MM.1S (cell line): ENCODE measurements at regions not wholly inside any gene's neighbourhood (a gene's known extent, or its start where the extent isn't known, plus 50 kb on each side); places are given as distances from the start of the nearest gene placed in this dataset.

Experiments
- DNase-seq: peaks from one replicate; pipeline ENCODE4 v3.0.0-alpha.2; 2015
- H2AFZ ChIP-seq: fragments of 300-600 bp; sonication (generic); 2 replicates; pipeline ENCODE4 v1.6.0; 2016; ENCODE audit warnings: antibody characterized with exemption, low read length
- H3F3A ChIP-seq: fragments of 300-600 bp; sonication (generic); 2 replicates; pipeline ENCODE4 v1.6.1; 2016; ENCODE audit warnings: mild to moderate bottlenecking, antibody characterized with exemption, low read length, moderate library complexity, mixed read lengths; ENCODE audit not compliant: insufficient read depth
- H3K27ac ChIP-seq: fragments of 300-600 bp; sonication (generic); 2 replicates; pipeline ENCODE4 v1.5.1; 2016; ENCODE audit warnings: mild to moderate bottlenecking, low read length
- H3K27me3 ChIP-seq: fragments of 300-600 bp; sonication (generic); replicated peaks from 2 replicates; pipeline ENCODE4 v1.6.0; 2016; ENCODE audit warnings: low read length; ENCODE audit not compliant: insufficient read depth
- H3K36me3 ChIP-seq: fragments of 300-600 bp; sonication (generic); replicated peaks from 2 replicates; pipeline ENCODE4 v1.6.1; 2016; ENCODE audit warnings: mild to moderate bottlenecking, low read length, mixed read lengths; ENCODE audit not compliant: insufficient read depth
- H3K4me1 ChIP-seq: fragments of 300-600 bp; sonication (generic); 2 replicates; pipeline ENCODE4 v1.6.1; 2016; ENCODE audit warnings: low read length, mixed read lengths
- H3K4me2 ChIP-seq: fragments of 300-600 bp; sonication (generic); 2 replicates; pipeline ENCODE4 v1.6.0; 2016; ENCODE audit warnings: low read depth, low read length
- H3K4me3 ChIP-seq: fragments of 300-600 bp; sonication (generic); 2 replicates; pipeline ENCODE4 v1.5.1; 2016; ENCODE audit warnings: low read length, mixed read lengths
- H3K79me2 ChIP-seq: fragments of 300-600 bp; sonication (generic); 2 replicates; pipeline ENCODE4 v1.6.1; 2016; ENCODE audit warnings: mixed run types, low read length, mixed read lengths
- H3K9ac ChIP-seq: fragments of 300-600 bp; sonication (generic); 2 replicates; pipeline ENCODE4 v1.6.1; 2016; ENCODE audit warnings: low read length, mixed read lengths
- H3K9me2 ChIP-seq: fragments of 300-600 bp; sonication (generic); replicated peaks from 2 replicates; pipeline ENCODE4 v1.6.1; 2016; ENCODE audit warnings: mild to moderate bottlenecking, low read length, mixed read lengths; ENCODE audit not compliant: insufficient read depth
- H3K9me3 ChIP-seq: fragments of 300-600 bp; sonication (generic); replicated peaks from 2 replicates; pipeline ENCODE4 v1.6.1; 2016; ENCODE audit warnings: mild to moderate bottlenecking, low read length, mixed read lengths; ENCODE audit not compliant: insufficient read depth
- H4K20me1 ChIP-seq: fragments of 300-600 bp; sonication (generic); 2 replicates; pipeline ENCODE4 v1.6.1; 2016; ENCODE audit warnings: mild to moderate bottlenecking, low read length, moderate library complexity, mixed read lengths; ENCODE audit not compliant: insufficient read depth
- EZH2 ChIP-seq: fragments of 300-600 bp; sonication (generic); optimal IDR thresholded peaks from 2 replicates; pipeline ENCODE3; 2017; ENCODE audit warnings: low read depth, mild to moderate bottlenecking, antibody characterized with exemption, low read length, mixed read lengths
- EZH2phosphoT487 ChIP-seq: fragments of 300-600 bp; sonication (generic); IDR thresholded peaks from 2 replicates; pipeline ENCODE4 v1.6.1; 2018; ENCODE audit warnings: antibody characterized with exemption, low read length
- TF ChIP-seq, protein P1 (sequence below): fragments of 300-600 bp; sonication (generic); IDR thresholded peaks from 2 replicates; pipeline ENCODE4 v1.5.1; 2016; ENCODE audit warnings: antibody characterized with exemption, low read length, mixed read lengths

GRCh38 chr6:24990944-24991809 is 55.4 kb upstream of the RIPOR2 start:
- no peaks in the 10 kb centered on the region for H3K9me2 ChIP-seq
- no peak overlapping the region for H2AFZ ChIP-seq
- DNase-seq: no peak
- H3K4me3 ChIP-seq: no peak overlapping the region
- H3F3A ChIP-seq: no peaks in the 10 kb centered on the region
- no peaks in the 10 kb centered on the region for H3K4me1 ChIP-seq
- H3K27ac ChIP-seq: no peak overlapping the region
- TF ChIP-seq EZH2phosphoT487: no peak
- TF ChIP-seq EZH2: no peak
- TF ChIP-seq, protein P1, sequence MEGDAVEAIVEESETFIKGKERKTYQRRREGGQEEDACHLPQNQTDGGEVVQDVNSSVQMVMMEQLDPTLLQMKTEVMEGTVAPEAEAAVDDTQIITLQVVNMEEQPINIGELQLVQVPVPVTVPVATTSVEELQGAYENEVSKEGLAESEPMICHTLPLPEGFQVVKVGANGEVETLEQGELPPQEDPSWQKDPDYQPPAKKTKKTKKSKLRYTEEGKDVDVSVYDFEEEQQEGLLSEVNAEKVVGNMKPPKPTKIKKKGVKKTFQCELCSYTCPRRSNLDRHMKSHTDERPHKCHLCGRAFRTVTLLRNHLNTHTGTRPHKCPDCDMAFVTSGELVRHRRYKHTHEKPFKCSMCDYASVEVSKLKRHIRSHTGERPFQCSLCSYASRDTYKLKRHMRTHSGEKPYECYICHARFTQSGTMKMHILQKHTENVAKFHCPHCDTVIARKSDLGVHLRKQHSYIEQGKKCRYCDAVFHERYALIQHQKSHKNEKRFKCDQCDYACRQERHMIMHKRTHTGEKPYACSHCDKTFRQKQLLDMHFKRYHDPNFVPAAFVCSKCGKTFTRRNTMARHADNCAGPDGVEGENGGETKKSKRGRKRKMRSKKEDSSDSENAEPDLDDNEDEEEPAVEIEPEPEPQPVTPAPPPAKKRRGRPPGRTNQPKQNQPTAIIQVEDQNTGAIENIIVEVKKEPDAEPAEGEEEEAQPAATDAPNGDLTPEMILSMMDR: no peak
- H4K20me1 ChIP-seq: no peaks in the 10 kb centered on the region
- no peak overlapping the region for H3K4me2 ChIP-seq
- no peak overlapping the region for H3K9ac ChIP-seq
- H3K79me2 ChIP-seq: no peaks in the 10 kb centered on the region
- no peaks in the 10 kb centered on the region for H3K36me3 ChIP-seq
- no peaks in the 10 kb centered on the region for H3K9me3 ChIP-seq
- no peaks in the 10 kb centered on the region for H3K27me3 ChIP-seq

GRCh38 chr6:24991810-24992467 is 56.2 kb upstream of the RIPOR2 start:
- Histone ChIP-seq H3K4me1 (no peaks in the 10 kb centered on the region), H3K9me3 (no peaks in the 10 kb centered on the region), H3K79me2 (no peaks in the 10 kb centered on the region), H3K27me3 (no peaks in the 10 kb centered on the region), H4K20me1 (no peaks in the 10 kb centered on the region), H3K4me2 (no peak overlapping the region), H3K9me2 (no peaks in the 10 kb centered on the region), H3F3A (no peaks in the 10 kb centered on the region), H3K27ac (no peak overlapping the region), H2AFZ (no peak overlapping the region), H3K9ac (no peak overlapping the region), H3K4me3 (no peak overlapping the region), H3K36me3 (no peaks in the 10 kb centered on the region)
- peak; percentile 72 for DNase-seq
- TF ChIP-seq, protein P1: peak; percentile 81
- no peak for TF ChIP-seq EZH2

- H4K20me1 ChIP-seq: no peaks in the 10 kb centered on the region
- no peaks in the 10 kb centered on the region for H3K9me3 ChIP-seq
- no peaks in the 10 kb centered on the region for H3K4me1 ChIP-seq
- TF ChIP-seq, protein P1: no peak
- TF ChIP-seq EZH2phosphoT487 (no peak), EZH2 (no peak)
- no peak overlapping the region for H3K27ac ChIP-seq
- no peak overlapping the region for H3K9ac ChIP-seq
- no peaks in the 10 kb centered on the region for H3K9me2 ChIP-seq
- no peaks in the 10 kb centered on the region for H3K79me2 ChIP-seq
- no peaks in the 10 kb centered on the region for H3K27me3 ChIP-seq
- H3K4me2 ChIP-seq: no peak overlapping the region
- no peaks in the 10 kb centered on the region for H3K36me3 ChIP-seq
- no peak overlapping the region for H3K4me3 ChIP-seq
- no peak for DNase-seq
- H3F3A ChIP-seq: no peaks in the 10 kb centered on the region
- H2AFZ ChIP-seq: no peak overlapping the region
These were observed 59.1 kb upstream of the RIPOR2 start for GRCh38 chr6:24994812-24995211.
